Dedifferentiated amniotic fluid mesenchymal stem cell (primary cell): ENCODE measurements at regions not wholly inside any gene's neighbourhood (a gene's known extent, or its start where the extent isn't known, plus 50 kb on each side); places are given as distances from the start of the nearest gene placed in this dataset.

Experiments used
- DNase-seq: peaks from one replicate; pipeline ENCODE4 v3.0.0-alpha.2; 2016; ENCODE audit errors: extremely low spot score

GRCh38 chrX:71000139-71000538, 68.0 kb downstream of the SNX12 start:
- DNase-seq: no peak

GRCh38 chrX:70998411-70999027, 67.6 kb upstream of the SLC7A3 start:
- DNase-seq: peak; percentile 34

GRCh38 chrX:70995338-70995737, 64.4 kb upstream of the SLC7A3 start:
- DNase-seq: no peak

GRCh38 chrX:70988425-70988824, 57.5 kb upstream of the SLC7A3 start:
- DNase-seq: no peak
